Brain microvascular endothelial cell (primary cell): ENCODE measurements at regions not wholly inside any gene's neighbourhood (a gene's known extent, or its start where the extent isn't known, plus 50 kb on each side); places are given as distances from the start of the nearest gene placed in this dataset.
"Not testable (repeated sequence)": the region's sequence is repeated elsewhere in the genome, so short reads cannot be mapped to it uniquely, and the experiment has no call there.

ENCODE experiments used
- DNase-seq: peaks from one replicate; pipeline ENCODE4 v3.0.0-alpha.2; 2020
- H3K27ac ChIP-seq: fragments of 250-450 bp; sonication (Bioruptor Pico); 2 replicates; pipeline ENCODE4 v1.5.1; 2020; ENCODE audit warnings: mild to moderate bottlenecking, moderate library complexity
- H3K27me3 ChIP-seq: fragments of 250-450 bp; sonication (Bioruptor Pico); replicated peaks from 2 replicates; pipeline ENCODE4 v1.5.1; 2020; ENCODE audit warnings: mild to moderate bottlenecking
- H3K36me3 ChIP-seq: fragments of 250-450 bp; sonication (Bioruptor Pico); replicated peaks from 2 replicates; pipeline ENCODE4 v1.5.1; 2020; ENCODE audit warnings: mild to moderate bottlenecking
- H3K4me3 ChIP-seq: 2 replicates; pipeline ENCODE4 v1.5.1; 2011; ENCODE audit warnings: low read depth, mild to moderate bottlenecking, control low read depth, low read length, moderate library complexity
- in situ Hi-C: cut with HindIII; loops from 2 replicates; pipeline ENCODE4 v1.10.0; 2017; ENCODE audit warnings: low sequenced_read_pairs, low pct_ligation_motif_present
- TF ChIP-seq, protein P1 (sequence below): IDR thresholded peaks from 2 replicates; pipeline ENCODE4 v1.5.1; 2011; ENCODE audit warnings: low read depth, mild to moderate bottlenecking, moderate library complexity, low read length, control low read depth, inconsistent platforms; ENCODE audit errors: missing control alignments

DNA sequence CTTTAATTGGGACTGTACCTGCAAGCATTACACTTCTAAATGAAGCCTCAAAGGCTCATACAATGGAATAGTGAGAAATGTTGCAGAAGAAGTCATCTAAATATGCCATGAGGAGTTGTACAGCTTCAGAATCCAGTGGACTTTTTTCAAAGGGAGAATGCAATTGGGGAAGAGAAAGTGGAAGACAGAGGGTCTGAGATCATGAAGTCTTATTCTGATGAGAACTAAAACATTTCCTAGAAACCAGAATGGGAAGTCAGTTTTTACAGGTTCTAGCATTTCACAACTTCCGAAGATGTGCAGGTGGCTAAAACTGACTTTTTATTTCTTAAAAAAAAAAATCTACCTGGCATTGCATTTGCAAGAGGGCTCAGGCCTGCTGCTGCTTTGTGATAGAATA lies 424.4 kb upstream of the RUNX1 start:
- TF ChIP-seq, protein P1, sequence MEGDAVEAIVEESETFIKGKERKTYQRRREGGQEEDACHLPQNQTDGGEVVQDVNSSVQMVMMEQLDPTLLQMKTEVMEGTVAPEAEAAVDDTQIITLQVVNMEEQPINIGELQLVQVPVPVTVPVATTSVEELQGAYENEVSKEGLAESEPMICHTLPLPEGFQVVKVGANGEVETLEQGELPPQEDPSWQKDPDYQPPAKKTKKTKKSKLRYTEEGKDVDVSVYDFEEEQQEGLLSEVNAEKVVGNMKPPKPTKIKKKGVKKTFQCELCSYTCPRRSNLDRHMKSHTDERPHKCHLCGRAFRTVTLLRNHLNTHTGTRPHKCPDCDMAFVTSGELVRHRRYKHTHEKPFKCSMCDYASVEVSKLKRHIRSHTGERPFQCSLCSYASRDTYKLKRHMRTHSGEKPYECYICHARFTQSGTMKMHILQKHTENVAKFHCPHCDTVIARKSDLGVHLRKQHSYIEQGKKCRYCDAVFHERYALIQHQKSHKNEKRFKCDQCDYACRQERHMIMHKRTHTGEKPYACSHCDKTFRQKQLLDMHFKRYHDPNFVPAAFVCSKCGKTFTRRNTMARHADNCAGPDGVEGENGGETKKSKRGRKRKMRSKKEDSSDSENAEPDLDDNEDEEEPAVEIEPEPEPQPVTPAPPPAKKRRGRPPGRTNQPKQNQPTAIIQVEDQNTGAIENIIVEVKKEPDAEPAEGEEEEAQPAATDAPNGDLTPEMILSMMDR, result no peak
- no peak for DNase-seq
- no peaks in the 10 kb centered on the region for H3K36me3 ChIP-seq
- H3K27me3 ChIP-seq, result no peaks in the 10 kb centered on the region
- in situ Hi-C loops, result no loop called here
- H3K27ac ChIP-seq, result no peak overlapping the region
- H3K4me3 ChIP-seq, result no peak overlapping the region

DNA sequence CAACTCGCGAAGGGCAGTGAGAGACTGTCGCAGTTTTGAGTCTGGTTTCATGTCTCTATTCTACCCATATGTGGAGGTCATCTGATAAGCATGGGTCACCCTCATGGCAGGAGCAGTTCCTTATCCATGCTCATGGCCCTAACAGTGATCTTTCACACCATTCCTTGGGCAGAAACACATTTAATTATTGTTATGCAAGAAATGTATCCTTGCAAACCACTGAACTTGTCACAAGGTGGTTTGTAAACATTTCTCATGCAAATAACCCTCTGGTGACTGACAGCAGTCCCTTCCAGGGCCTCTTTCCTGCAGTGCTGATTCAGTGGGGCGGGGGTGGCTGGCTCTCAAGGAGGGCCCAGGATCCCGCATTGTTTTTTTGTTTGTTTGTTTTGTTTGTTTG lies 421.4 kb upstream of the RUNX1 start:
- in situ Hi-C loops, result no loop called here
- TF ChIP-seq, protein P1, result no peak
- Histone ChIP-seq H3K27ac (no peak overlapping the region), H3K27me3 (no peaks in the 10 kb centered on the region), H3K4me3 (no peak overlapping the region), H3K36me3 (no peaks in the 10 kb centered on the region)
- no peak for DNase-seq

DNA sequence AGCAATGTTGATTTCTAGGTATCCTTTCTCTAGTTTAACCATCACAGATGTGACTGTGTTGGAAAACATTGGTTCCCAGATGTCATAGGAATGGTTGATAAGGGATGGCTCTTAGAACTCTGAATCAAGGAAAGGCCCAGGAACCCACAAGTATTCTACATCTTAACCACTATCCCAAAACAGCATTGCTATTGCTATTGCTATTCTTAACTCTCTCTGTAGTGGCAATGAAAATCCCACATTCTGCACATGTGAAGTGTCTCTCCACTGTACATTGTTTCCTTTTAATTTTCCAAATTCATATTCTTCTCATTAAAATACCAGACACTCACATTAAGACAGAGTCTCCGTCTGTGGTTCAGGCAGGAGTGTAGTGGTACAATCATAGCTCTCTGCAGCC lies 420.4 kb upstream of the RUNX1 start:
- H3K27me3 ChIP-seq, result no peaks in the 10 kb centered on the region
- in situ Hi-C loops, result no loop called here
- DNase-seq, result no peak

DNA sequence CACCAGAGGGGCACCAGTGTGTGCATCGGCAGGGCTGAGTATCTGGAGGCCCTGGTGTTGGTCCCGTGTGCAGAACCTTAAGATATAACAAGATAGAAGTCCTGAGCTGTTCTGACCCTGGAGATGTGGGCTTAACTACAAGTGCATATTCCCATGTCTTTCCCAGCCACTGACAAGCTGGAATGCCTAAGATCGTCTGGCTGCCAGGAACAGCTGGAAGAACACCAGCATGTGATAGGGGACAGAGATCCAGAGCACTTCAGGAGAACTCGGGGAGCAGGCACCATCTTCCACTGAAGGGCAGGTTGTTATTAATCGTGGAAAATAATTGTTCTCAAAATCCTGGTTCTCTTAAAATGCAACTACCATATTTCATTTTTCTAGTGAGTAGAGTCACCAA lies 419.9 kb upstream of the RUNX1 start:
- Histone ChIP-seq H3K36me3 (no peaks in the 10 kb centered on the region), H3K4me3 (no peak overlapping the region), H3K27me3 (no peaks in the 10 kb centered on the region), H3K27ac (no peak overlapping the region)
- TF ChIP-seq, protein P1, result no peak
- no peak for DNase-seq
- in situ Hi-C loops, result no loop called here

More for the DNA sequence above, 420.4 kb upstream of the RUNX1 start:
- Histone ChIP-seq H3K36me3 (no peaks in the 10 kb centered on the region), H3K27ac (no peak overlapping the region), H3K4me3 (no peak overlapping the region)
- TF ChIP-seq, protein P1, result no peak

DNA sequence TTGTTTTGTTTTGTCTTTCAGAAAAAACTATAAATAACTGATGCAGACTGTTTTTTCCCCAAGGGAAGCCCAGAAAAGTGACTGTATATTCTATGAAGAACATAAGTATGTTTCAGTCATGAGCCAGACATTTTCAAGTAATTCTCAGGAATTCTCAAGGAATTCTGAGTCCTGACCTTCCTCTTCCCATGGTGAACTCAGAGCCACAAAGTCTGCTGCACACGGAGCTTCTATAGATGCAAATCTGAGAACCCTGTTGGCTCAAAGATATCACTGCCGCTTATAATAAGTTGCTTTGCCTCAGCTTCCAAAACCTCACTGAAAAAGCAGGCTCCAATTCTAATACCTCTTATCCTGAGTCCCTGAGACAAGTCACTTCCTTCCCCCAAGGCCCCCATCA lies 418.5 kb upstream of the RUNX1 start:
- in situ Hi-C loops, result no loop called here
- H3K27me3 ChIP-seq, result no peaks in the 10 kb centered on the region
- TF ChIP-seq, protein P1, result no peak
- DNase-seq, result no peak
- no peaks in the 10 kb centered on the region for H3K36me3 ChIP-seq
- H3K4me3 ChIP-seq, result no peak overlapping the region
- H3K27ac ChIP-seq, result no peak overlapping the region

DNA sequence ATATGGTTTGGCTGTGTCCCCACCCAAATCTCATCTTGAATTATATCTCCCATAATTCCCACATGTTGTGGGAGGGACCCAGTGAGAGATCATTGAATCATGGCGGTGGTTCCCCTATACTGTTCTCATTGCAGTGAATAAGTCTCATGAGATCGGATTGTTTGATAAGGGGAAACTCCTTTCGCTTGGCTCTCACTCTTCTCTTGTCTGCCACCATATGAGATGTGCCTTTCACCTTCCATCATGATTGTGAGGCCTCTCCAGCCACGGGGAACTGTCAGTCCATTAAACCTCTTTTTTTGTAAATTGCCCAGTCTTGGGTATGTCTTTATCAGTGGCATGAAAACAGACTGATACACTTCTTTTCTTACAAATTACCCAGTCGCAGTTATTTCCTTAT lies 417.6 kb upstream of the RUNX1 start:
- H3K27me3 ChIP-seq, H3K36me3 ChIP-seq, in situ Hi-C loops, H3K4me3 ChIP-seq, DNase-seq, H3K27ac ChIP-seq: not testable (repeated sequence)
